ENCODE measurements at regions not wholly inside any gene's neighbourhood (a gene's known extent, or its start where the extent isn't known, plus 50 kb on each side); places are given as distances from the start of the nearest gene placed in this dataset.

GRCh38 chr12:24707334-24707733 lies 241.6 kb downstream of the BCAT1 start (continued):
- TF ChIP-seq RAD51 (IDR thresholded peaks at IDR 0.05; ENCODE audit: borderline replicate concordance) (no peak), ISL2 (CRISPR knock-in tag; IDR thresholded peaks at IDR 0.05) (no peak), MED1 (CRISPR knock-in tag; IDR thresholded peaks at IDR 0.05) (no peak), ZNF589 (CRISPR knock-in tag; conservative IDR thresholded peaks at IDR 0.05) (no peak), NAIF1 (CRISPR knock-in tag; IDR thresholded peaks at IDR 0.05; ENCODE audit: borderline replicate concordance) (no peak), STAT6 (CRISPR knock-in tag; IDR thresholded peaks at IDR 0.05; ENCODE audit: borderline replicate concordance) (no peak), SAFB2 (CRISPR knock-in tag; IDR thresholded peaks at IDR 0.05; ENCODE audit: borderline replicate concordance, low read depth) (no peak)
- TF ChIP-seq, protein P1, sequence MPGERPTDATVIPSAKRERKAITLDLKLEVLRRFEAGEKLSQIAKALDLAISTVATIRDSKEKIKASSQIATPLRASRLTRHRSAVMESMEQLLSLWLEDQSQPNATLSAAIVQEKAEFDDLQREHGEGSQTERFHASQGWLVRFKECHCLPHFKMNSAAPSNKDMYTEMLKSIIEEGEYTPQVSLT (CRISPR knock-in tag; IDR thresholded peaks at IDR 0.05; ENCODE audit: borderline replicate concordance, low read depth): no peak

DNA sequence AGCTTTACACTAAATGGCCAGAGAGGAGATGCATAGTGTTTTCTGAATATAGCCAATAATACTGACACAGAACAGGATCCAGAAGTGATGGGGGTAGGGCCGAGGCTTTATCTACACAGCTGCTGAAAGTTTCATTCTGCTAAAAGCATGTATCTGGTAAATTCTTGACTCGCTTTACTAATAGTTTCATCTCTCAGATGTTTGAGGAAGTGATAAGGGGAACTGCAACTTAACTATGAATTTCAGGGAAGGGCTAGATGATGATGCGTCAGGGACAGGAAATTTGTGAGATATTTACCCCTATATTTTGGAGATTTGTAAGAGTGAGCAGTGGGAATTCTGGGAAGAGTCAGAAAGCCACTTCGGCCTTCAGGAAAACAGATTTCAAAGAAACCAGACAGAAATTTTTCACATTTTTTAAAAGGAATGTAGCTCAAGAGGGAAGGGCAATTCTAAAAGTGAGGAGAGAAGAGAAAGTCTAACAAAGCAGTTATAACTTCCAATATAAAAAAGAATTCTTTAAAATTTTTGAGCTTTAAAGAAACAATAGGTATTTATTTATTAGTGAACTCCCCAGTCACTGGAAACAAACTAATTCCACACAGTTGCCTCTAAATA lies 243.1 kb downstream of the BCAT1 start:
- H3K79me2 ChIP-seq (ENCODE audit: insufficient read depth, low read length): no peaks in the 10 kb centered on the region
- no TSS peak for BruUV-seq (replicated peaks)

More for the DNA sequence above, 243.1 kb downstream of the BCAT1 start:
- Histone ChIP-seq H3K27ac (ENCODE audit: extremely low read length, insufficient read depth, low read length) (no peak overlapping the region), H3K36me3 (replicated peaks in 1 of 2; ENCODE audit: control insufficient read depth in 1 of 2, insufficient read depth in 2 of 2, low read length in 2 of 2) (no peaks in the 10 kb centered on the region), H3K4me3 (replicated peaks in 1 of 3; ENCODE audit: insufficient read depth in 1 of 3, low read depth in 2 of 3, low read length in 3 of 3) (no peak overlapping the region), H3K27me3 (ENCODE audit: control insufficient read depth in 1 of 2, insufficient read depth in 2 of 2, low read length in 2 of 2) (no peaks in the 10 kb centered on the region; a peak in 1 of 5 replicates), H3K9ac (ENCODE audit: insufficient read depth, low read depth, low read length) (no peak overlapping the region), H4K20me1 (ENCODE audit: insufficient read depth, low read length) (no peaks in the 10 kb centered on the region), H3K9me3 (ENCODE audit: low read length) (no peaks in the 10 kb centered on the region), H3K4me2 (ENCODE audit: low read depth, low read length) (no peak overlapping the region), H3K4me1 (ENCODE audit: insufficient read depth, low read length) (no peaks in the 10 kb centered on the region), H2AFZ (ENCODE audit: low read length) (no peak overlapping the region)
- ATAC-seq (no peak), FAIRE-seq (no peak), DNase-seq (ENCODE audit: low spot score) (no peak)
- WGBS (ENCODE audit: low lambda C conversion rate): 35% methylated on average over 4 of the region's 4 CpGs
- intact Hi-C loops (cut with micrococcal nuclease; ENCODE audit: unreplicated experiment): no loop called here
- in situ Hi-C loops (cut with HindIII; ENCODE audit: extremely low pct_ligation_motif_present, low pct_unique_long_range_greater_than_20kb): no loop called here
- ChIA-PET POLR2A (no interaction called here), CTCF (ENCODE audit: low intra/inter-chr PET ratio, low total read pairs) (no interaction called here)
- no peak for TF ChIP-seq ZBTB1 (CRISPR knock-in tag; IDR thresholded peaks at IDR 0.05; ENCODE audit: borderline replicate concordance)
- TF ChIP-seq PHB2 (IDR thresholded peaks at IDR 0.05; ENCODE audit: partially characterized antibody): no peak
- TF ChIP-seq ZNF496 (CRISPR knock-in tag; IDR thresholded peaks at IDR 0.05; ENCODE audit: insufficient replicate concordance): no peak
- TF ChIP-seq AGO2 (optimal IDR thresholded peaks at IDR 0.05; ENCODE audit: low read depth, low read length): no peak
- no peak for TF ChIP-seq SNAPC2 (CRISPR knock-in tag; IDR thresholded peaks at IDR 0.05)
- no peak for TF ChIP-seq HNF4G (IDR thresholded peaks at IDR 0.05; ENCODE audit: borderline replicate concordance, low read depth, low read length)
- TF ChIP-seq HNF4G (CRISPR knock-in tag; IDR thresholded peaks at IDR 0.05; ENCODE audit: borderline replicate concordance, low read depth): no peak
- TF ChIP-seq RELA (CRISPR knock-in tag; IDR thresholded peaks at IDR 0.05): no peak

Data from HepG2 (cell line).